Stimulated activated CD8-positive, alpha-beta memory T cell treated with anti-CD3 and anti-CD28 coated beads, Interleukin-7, amount 100 ng/mL, for 4 hours (primary cell): ENCODE measurements at regions not wholly inside any gene's neighbourhood (a gene's known extent, or its start where the extent isn't known, plus 50 kb on each side); places are given as distances from the start of the nearest gene placed in this dataset.
"Not testable (repeated sequence)": the region's sequence is repeated elsewhere in the genome, so short reads cannot be mapped to it uniquely, and the experiment has no call there.

Experiments
- DNase-seq, 2 donors: peaks; one replicate each; pipeline ENCODE4 v3.0.0-alpha.2; 2020; ENCODE audit warnings: low read depth in 2 of 2

DNA sequence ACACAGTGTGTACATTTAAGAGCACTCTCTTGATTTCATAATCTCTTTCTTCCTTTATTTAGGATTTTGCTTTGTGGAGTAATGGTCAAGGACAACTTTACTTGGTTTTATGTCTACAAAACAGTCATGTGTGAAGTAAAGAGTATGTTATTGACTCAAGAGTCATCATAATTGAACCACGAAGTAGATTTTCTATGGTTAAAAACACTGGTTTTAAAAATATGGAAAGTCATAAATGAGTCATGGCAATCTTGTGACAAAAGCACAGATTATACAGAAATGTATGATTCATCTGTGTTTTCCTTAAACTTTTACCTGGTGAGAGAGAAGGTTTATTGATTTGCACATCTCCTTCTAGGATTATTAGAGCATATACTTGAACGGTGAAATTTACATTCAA lies 969.7 kb downstream of the GATA3 start:
- DNase-seq = no peak

DNA sequence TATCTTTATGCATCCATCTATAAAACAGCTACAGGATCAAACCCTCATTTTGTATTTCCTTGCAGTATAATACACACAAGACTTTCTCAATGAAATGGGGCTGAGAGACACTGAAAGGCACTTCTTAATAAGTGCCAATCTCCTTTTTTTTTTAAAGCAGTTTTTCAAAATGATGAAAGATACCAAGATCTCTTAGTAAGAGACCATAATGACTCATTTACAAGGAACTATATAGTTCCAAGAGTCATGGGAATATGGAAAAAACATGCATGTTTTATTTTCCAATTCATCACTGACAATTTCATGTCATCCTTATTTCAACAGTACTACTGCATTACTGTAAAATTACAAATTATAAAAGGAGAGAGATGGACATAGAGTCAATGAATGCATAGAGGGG lies 973.7 kb downstream of the GATA3 start:
- DNase-seq = no peak

DNA sequence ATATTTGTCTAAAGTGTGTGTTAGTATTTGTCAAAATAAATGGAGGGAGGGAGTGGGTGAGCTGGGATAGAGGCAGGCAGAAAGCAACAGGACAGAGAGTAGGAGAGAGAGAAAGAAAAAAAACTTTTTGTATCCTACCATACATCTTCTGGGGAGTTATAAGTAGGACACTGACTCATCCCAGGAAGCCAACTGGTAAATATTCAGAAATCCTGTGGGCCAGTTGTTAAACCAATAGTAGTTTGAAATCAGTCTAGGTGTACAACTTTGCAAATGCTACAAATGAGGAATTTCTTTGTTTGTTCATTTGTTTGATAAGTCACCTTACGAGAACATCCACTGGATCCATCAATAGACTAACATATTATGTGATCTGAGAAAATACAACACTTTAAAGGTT lies 980.9 kb downstream of the GATA3 start:
- no peak for DNase-seq

DNA sequence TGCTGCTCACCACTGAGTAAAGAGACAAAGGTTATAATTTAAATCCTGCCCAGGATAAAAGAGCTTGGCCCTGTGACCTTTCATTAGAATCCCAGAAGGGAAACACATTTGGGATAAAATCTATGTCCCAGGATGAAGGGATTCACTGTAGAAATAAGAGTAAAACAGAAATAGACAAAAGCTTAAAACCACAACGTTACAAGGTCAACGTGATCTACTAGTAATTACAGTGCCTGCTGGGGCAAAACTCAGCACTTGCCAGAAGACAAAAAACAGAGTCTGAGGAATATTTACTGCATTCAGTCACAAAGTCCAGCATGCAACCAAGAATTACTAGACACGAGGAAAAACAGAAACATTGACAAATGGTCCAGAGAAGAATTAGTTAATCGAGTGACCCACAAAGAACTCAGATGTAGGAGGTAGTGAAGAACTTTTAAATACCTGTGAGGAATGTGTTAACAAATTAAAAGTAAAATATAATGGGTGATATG lies 982.3 kb downstream of the GATA3 start:
- DNase-seq = no peak

DNA sequence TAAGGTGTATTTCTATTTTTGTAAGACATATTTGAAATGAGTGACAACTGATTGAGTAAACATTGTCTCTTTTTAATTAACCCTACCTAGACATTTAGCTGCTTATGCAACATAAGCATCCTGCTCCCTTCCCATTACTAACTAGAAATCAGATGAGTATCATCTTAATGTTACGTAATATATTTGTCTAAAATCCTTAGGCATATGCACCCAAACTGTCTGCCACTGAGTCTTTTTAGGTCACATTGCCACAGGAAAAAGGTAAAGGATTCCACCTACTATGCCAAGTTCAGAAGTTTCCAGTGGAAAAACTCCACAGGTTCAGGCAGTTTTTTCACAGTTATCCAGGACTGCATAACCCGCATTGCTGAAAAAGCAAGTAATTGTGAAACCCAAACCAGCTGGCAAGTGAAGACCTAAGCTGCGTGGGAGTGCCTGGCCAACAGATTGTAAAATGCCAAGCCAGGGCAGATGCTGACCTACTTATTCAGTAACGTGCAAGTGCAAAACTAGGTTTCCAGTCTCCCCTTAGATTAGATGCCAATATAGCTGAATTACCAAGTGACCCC lies 983.7 kb downstream of the GATA3 start:
- no peak for DNase-seq

DNA sequence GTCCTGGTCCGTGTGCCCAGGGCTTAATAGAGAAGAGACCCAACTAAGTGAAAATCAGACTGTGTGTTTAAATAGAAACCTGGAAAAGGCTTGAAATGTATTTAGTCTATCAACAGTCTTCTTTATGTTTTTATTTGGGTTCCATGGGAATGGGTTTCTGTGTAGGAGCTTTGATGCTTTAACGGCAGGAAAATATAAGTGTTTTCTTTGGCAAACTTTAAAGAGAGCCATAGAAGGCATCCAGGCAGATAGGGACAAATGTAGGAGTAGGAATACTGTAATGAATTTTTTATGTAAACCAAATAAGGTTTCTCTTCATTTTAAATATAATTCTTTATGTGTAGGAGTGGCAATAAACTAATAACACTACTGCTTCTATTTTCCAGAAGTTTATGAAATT lies 989.0 kb downstream of the GATA3 start:
- no peak for DNase-seq

DNA sequence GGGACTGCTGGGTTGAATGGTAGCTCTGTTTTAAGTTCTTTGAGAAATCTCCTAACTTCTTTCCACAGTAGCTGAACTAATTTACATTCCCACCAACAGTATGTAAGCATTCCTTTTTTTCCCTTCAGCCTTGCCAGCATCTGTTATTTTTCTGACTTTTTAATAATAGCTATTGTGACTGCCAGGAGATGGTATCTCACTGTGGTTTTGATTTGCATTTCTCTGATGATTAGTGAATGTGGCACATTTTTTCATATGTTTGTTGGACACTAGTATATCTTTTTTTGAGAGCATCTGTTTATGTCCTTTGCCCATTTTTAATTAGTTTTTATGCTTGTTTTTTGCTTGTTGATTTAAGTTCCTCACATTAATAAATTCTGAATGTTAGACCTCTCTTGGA lies 990.8 kb downstream of the GATA3 start:
- no peak for DNase-seq

DNA sequence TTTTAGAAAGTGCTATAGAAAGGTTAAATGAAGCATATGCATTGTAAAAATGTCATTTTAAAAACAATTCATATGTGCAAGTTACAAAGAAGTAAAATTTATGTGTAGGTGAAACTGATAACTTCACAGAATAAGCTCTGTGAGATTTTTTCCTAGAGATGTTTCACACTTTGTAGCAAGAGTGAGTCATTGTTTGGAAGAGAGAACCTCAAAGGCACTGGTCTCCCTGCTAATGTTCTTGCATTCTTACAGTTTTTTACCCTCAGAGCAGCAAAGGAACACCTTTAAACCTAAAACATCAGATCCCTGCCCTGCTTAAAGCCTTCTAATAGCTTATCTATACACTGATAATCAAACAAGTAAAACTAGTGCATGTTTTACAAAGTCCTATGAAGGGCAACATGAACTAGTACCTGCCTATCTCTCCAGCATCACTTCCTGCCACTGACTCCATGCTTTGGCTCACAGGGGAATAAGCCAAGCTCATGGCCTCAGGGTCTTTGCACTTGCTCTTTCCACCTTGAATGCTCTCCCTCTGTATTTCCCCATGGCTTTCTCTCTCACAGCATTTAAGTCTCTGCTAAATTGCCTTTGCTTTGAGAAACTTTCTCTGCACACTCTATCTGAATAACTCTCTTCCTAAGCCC lies 997.0 kb downstream of the GATA3 start:
- DNase-seq = no peak

DNA sequence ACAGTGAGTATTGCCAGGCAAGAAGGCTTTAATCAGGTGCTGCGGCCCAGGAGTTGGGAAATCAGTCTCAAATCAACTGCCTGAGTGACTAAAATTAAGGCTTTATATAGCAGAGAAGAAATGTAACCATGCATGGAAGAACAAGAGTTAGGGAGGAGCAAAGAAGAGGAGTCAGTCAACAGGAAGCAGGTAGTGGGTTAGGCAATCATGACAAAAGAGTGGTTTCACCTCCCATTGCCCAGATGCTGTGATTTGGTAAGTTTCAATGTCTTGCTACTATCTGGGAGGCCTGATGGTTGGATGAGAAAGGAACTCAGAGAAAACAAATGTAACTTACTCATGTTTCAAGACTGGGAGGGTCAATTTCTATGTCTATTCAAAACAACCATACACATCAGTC lies 998.3 kb downstream of the GATA3 start:
- no peak for DNase-seq

DNA sequence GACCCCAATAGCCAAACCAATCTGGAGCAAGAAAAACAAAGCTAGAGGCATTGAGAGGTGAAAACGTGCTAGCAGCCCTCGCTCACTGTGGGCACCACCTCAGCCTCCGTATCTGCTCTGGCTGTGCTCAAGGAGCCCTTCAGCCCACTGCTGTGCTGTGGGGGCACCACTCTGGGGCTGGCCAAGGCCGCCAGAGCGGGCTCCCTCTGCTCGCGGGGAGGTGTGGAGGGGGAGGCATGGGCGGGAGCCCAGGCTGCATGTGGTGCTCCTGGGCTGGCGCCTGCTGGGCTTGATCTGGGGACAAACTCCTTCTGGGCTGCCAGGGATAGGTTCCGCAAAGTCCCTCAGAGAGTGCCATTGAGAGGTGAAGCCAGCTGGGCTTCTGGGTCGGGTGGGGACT lies 1002.0 kb downstream of the GATA3 start:
- no peak for DNase-seq

DNA sequence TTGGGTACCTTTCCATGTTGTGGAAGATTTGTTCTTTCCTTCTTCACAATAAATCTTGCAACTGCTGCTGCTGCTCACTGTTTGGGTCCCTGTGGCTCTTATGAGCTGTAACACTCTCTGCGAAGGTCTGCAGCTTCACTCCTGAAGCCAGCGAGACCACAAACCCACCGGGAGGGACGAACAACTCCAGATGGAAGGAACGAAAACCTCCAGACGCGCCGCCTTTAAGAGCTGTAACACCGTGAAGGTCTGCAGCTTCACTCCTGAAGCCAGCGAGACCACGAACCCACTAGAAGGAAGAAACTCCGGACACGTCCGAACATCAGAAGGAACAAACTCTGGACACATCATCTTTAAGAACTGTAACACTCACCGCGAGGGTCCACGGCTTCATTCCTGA lies 1002.8 kb downstream of the GATA3 start:
- DNase-seq = not testable (repeated sequence)

DNA sequence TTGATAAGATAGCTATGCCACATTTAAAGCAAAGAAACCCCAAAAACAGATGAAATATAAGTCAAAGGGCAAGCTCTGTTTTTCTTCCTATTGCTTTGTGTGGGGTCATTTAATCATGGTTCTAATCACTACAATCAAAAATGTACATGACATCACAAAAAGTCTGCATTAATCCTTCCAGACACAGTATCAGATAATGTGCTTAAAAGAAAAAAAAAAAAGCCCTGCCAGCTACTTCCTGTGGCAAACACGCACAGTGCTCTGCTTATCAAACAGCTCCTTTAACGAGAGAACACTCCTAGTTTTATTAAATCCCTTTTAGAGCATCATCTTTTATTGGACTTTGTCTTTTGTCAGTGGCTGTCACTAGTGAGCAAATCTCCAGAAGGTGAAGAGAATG lies 1005.8 kb downstream of the GATA3 start:
- DNase-seq = no peak

DNA sequence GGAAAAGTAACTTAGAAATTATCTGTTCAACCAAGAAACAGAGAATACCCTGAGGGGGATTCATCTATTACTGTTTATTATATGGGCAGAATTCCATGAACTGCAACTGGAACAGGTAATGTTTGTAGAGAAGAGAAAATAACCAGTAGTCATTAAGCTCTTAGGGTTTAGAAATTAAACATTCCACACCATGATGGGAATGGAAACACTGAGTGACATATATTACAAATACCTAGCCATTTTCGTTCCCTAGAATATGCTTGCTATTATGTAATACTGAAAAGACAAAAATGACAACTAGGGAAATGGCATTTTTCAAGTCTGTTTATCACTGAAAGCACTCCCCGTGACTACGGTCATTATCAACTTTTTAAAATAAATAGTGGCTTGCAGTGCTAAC lies 1007.4 kb downstream of the GATA3 start:
- DNase-seq = no peak

DNA sequence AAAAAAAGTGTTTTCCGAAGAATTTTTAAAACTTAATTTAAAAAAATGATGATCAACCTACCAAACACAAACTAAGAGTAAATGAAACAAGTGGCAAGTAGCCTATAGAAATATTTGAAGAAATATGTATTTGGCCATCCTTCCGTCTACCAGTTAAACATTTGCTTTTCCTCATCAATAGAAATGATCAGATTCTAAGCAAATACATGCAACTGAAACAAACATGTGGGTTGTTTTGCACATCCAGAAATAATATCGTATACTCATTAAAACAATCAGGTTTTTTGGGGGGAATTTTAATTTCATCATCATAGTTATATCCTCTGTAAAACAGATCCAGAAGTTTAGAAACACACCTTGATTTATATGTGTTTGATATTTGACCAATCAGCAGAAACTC lies 1011.7 kb downstream of the GATA3 start:
- DNase-seq = no peak

DNA sequence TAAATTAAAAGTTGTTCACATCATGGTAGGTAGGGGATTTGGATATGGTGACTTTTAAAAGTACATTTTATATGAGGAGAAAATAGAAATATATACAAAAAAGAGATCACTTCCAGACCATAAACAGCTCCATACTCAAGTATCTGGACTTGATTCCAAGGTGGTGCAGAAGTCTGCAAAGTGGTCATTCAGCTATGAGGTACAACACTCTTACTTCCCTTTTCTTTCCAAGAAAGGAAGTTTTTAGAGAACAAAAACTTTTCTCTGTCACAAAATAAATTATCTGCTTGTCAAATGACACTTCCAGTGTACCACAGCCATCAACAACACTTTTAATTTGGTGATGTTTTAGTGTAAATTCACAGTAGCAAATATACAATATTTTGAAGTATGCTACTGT lies 1013.5 kb downstream of the GATA3 start:
- DNase-seq = no peak

DNA sequence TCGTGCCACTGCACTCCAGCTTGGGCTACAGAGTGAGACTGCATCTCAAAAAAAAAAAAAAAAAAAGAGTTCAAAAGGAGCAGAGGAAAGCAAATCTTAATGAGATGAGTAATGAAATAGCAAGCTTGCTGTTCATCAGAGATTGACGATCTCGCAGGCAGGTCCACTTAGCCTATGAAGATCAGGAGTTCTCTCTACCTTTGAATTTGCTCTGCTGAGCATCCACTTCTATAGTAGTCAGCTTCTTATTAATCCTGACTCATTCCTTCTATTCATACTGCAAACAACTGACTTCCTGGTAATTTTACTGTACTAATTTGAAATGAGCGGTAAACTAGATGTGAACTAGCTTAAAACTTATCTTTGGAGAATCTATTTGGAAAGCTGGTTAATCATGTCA lies 1014.6 kb downstream of the GATA3 start:
- DNase-seq = peak in 1 of 2 donors; percentile 38

DNA sequence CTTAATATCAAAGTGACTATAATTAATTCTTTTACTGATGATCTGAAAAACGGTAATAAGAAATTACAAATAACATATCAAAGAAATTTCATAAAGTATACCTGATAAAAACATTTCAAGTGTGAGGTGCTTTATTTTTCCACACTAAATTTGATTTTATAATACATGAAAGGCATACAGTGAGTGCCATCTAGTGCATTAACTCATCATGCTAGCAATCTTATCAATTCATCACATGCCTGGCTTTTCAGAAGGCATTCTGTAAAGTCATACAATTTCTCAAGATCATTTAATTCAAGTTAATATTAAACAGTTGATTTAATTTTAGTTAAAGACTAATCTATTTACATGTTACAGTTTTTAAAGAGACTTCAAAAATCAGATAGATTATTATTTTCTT lies 1020.9 kb downstream of the GATA3 start:
- no peak for DNase-seq

DNA sequence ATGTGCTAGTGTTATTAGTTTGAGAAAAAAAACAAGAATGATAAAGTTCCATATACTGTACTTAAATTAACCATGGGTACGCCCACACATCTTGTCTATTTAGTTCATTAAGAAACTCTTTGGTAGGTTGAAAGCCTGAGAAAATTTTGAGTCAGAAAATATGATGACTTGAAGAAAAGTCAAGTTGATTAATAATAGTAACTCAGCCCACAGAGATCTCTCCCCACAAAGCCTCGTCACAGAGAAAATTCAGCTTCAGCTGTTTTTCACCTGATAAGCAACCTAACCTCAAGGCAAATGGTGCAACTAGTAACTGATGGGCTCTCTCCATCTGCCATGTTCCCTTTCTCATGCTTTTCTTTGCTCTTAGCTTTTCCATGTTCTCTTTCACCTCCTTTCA lies 1021.6 kb downstream of the GATA3 start:
- no peak for DNase-seq

DNA sequence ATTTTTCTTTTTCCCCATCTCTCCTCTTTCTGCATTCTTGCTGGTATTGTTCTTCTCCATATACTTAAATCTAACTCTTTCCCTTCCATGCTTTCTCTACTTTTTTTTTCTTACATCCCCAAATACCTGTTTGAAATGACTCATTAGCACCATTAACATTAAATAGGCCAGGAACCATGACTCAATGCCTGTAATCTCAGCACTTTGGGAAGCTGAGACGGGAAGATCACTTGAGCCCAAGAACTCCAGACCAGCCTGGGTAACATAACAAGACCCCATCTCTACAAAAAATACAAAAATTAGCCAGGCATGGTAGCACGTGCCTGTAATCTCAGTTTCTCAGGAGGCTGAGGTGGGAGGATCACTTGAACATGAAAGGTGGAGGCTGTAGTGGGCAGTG lies 1026.8 kb downstream of the GATA3 start:
- DNase-seq = no peak

DNA sequence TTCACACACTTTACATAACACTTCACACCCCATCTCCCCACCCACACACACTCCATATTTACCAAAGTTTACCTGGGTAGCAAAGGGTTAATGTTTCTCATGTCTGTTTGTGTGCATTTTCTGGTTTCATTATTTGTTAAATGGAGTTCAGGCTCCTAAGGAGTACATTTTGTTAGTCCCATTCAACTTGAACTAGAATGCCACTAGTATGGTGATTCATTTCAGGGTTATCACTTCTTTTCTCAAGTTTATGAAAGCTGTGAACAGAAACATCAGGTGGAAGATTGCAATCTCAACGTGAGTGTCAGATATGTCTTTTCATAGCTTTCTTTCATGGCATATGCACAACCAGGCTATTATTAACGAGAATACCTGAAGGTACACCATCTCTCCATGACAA lies 1027.5 kb downstream of the GATA3 start:
- DNase-seq = no peak

DNA sequence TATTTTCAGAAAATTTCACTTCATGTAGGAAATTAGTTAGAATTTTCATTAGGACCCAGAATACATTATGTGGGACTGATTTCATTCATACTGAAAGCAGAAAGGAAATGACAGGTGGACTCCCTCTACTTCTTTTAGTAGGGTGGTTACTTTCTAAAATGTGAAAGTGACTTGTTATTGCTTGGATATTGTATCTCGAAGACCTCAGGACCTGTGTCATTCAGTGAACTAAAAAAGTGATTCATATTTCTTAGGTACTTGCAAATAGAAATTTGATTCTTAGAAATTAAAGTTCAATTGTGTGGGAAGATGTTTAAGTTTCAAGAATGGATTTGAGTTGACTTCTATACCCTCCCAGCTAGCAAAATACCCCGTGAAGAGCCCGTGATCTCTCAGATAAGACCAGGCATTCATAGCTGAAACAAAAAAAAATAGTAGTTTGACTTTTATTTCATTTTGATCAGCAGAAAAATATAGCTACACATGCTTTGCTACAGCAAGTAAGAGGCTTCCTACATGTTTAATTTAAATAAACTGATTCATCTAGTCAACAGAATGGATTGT lies 1037.1 kb downstream of the GATA3 start:
- no peak for DNase-seq

DNA sequence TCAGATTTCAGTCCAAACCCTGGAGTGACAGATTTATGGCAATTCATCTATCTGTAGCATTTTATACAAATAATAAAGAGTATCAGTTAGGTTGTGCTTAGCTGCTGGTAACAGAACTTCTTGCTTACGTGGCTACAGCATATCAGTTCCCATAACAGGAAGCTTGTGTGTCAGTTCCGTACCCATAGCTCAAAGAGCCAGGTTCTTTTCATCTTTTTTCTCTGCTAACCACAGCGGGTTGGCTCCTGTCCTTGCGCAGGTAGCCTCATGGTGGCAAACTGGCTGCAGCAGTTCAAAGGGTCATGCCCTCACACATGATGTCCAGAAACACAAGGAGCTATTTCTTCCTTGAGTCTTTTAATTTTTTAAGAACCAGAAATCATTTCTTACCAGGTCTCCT lies 1041.8 kb downstream of the GATA3 start:
- DNase-seq = peak; percentile 2 to 4

DNA sequence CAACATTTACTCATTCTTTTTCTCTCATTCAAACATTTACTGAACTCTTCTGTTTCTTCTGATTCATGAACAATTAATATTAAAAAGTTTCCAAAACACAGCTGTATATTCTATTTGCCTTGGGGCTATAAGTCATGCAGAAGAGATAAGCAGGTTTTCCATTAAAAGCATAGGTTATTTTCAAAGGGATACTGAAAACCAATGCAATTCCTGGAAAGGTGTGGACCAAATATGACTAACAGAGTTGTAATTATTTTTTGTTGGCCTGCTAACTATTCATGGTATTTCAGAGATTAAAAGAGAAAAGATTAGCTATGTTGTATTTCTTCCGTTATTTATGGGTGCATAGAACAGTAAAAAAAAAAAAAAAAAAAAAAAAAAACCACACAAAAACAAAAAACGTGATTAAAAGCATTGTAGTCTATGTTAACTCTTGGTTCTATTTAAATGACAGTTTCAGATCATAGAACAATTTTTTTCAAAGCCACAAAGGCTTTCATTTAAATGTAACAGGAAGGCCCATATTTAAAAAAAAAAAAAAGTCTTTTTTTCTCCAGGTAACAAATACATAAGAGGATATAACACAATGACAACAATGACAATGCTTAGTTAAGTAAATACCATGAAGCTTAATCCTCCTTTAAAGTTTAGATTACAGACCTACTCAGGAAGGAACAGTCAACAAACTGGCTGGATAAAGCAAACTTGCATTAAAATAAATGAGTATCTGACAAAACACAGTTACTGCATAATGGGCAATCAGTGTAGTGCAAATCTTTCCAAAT lies 1042.9 kb downstream of the GATA3 start:
- no peak for DNase-seq
